ENCODE measurements at regions not wholly inside any gene's neighbourhood (a gene's known extent, or its start where the extent isn't known, plus 50 kb on each side); places are given as distances from the start of the nearest gene placed in this dataset.
"Not testable (repeated sequence)": the region's sequence is repeated elsewhere in the genome, so short reads cannot be mapped to it uniquely, and the experiment has no call there.

DNA sequence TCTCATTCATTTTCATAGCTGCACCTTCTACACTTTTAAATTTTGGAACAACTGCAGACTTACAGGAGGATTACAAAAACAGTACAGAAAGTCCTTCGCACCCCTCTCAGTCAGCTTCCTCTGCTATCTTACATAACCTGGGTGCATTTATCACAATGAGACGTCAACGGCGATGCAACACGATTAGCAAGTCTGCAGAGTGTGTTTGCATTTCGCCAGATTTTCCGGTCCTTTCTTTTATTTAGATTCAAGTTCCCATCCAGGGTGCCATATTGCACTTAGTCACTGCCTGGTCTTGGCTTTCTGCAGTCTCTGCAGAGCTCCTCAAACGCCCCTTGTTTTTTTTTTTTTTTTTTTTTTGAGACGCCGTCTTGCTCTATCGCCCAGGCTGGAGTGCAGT is 85.9 kb downstream of the ASMT start:
- DNase-seq = no peak

DNA sequence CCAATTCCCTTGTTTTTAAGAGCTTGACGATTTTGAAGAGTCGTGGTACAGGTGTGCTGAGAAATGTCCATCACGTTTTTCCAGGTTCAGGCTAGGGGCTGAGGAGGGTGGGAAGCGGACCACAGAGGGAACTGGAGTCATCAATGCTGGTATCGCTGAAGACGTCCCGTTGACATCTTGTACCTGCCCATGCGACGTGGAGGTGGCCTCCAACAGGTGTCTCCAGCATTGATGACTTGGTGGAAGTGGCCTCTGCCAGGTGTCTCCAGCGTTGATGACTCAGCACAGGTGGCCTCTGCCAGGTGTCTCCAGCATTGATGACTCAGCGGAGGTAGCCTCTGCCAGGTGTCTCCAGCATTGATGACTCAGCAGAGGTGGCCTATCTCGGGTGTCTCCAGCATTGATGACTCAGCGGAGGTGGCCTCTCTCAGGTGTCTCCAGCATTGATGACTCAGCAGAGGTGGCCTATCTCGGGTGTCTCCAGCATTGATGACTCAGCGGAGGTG is 86.6 kb downstream of the ASMT start:
- DNase-seq = not testable (repeated sequence)

- not testable (repeated sequence) for DNase-seq
Measured at GRCh38 chrX:1702142-1702541, 87.3 kb downstream of the ASMT start.

- DNase-seq = not testable (repeated sequence)
Measured at GRCh38 chrX:1702557-1702956, 87.7 kb downstream of the ASMT start.

- DNase-seq = not testable (repeated sequence)
Measured at GRCh38 chrX:1709277-1709676, 94.4 kb downstream of the ASMT start.

- no peak for DNase-seq
Measured at GRCh38 chrX:1713296-1713695, 98.4 kb downstream of the ASMT start.

GRCh38 chrX:1717373-1717772 is 102.5 kb downstream of the ASMT start:
- DNase-seq = no peak

DNA sequence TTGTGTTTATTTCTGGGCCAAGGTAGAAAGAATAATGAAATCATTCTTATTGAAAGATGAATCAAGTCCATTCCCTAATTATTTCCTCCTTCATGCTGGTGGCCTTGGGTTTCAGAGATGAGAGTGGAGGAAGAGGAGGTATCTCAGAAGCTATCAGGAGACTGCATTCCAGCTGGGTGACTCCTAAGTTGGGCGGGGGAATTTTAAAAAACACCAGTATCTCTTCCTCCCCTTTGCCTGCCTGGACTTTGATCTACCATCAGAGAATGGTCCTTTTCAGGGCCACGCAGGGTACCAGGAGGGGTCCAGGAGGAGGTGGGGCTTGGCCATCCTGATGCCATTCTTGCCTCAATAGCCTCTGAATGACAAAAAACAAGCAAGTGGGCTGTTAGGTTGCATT is 104.4 kb downstream of the ASMT start:
- no peak for DNase-seq

DNA sequence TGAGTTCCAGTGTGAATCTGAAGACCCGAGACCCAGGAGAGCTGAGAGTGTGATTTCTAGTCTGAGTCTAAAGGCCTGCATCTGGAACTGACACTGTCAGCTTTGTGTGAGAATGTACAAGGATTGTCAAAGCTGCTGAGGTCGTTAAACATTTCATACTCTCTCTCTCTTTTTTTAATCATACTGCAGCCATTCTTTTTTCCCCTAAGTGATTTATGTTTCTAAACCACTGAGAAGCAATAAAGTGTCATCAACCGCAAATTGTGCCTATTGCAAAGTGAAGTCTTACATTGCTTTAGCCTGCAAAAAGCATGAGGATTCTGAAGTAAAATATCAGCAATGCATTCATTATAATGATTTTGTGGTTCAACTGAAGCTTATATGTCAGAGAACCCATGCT is 106.0 kb downstream of the ASMT start:
- no peak for DNase-seq

GRCh38 chrX:1725472-1725871 is 110.6 kb downstream of the ASMT start:
- DNase-seq = no peak

GRCh38 chrX:1727531-1728027 is 112.7 kb downstream of the ASMT start:
- DNase-seq = peak; percentile 29

GRCh38 chrX:1734806-1735205 is 119.9 kb downstream of the ASMT start:
- DNase-seq = no peak

DNA sequence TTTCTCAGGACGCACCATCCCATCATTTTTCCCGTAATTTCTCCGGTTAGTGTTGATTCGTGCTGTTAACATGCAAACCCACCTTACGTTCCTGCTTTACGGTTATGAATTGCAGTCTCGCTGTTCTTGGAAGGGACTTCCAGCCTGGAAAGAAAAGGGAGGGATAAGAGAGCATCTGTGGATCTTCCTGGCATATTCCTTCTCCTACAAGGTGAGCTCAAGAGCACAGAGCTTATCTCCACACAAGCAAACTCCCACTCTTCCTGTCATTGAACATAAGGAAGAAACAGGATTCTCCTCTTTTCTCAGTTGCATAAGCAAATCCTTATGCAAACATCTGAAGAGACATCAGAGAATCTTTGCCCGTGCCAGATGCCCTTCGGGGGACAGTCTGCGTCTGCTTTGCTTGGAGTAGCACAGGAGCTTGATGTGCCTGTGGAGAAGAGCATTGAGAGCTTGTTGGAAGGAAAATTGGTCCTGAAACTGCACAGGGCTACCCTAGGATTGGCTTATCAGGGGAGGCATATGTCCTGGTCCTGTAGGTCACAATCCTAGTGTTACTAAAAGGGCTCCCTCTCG is 127.0 kb downstream of the ASMT start:
- no peak for DNase-seq

DNA sequence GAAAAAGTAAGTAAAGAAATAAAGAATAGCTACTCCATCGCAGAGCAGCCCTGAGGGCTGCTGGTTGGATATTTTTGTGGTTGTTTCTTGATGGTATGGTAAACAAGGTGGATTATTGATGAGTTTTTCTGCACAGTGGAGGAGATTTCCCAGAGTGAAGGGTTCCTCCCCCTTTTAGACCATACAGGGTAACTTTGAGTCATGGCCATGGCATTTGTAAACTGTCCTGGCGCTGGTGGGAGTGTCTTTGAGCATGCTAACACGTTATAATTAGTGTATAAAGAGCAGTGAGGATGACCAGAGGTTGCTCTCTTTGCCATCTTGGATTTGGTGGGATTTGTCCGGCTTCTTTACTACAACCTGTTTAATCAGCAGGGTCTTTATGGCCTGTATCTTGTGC is 128.2 kb downstream of the ASMT start:
- DNase-seq = no peak

DNA sequence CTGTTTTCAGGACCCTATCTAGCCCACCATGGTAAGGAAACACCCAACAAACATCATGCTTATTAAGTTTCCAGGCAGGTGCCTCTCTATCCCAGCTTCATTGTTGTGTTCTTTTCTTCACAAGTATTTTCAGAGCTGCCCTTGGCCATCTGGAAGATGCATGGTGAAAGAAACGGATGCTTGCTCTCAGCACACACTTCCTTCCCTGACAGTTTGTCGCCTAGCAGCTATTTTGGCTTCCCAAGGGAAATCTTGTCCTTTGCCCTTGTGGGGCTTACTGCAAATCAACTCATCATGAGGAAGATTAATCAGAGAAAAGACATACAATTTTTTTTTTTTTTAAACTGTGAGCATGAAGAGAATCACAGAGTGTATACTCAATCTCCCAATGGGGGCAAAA is 128.8 kb downstream of the ASMT start:
- no peak for DNase-seq

DNA sequence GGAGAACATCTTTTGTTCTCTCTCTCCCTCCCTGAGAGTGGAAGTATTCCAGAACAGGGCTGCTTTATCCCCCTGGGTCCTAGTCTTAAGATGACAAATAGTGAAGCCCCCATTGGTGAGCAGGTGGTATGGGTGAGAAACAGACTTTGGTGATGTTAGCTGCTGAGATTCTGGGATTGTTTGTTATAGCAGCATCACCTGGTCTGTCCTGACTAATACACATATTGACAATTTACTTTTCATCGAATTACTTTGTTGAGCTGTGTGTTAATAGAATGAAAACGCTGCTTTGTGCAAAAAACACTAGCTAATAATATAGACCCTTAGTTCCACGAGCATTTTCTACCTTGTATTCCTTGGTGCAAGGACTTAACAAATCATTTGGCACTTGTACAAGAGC is 133.5 kb downstream of the ASMT start:
- DNase-seq = no peak

DNA sequence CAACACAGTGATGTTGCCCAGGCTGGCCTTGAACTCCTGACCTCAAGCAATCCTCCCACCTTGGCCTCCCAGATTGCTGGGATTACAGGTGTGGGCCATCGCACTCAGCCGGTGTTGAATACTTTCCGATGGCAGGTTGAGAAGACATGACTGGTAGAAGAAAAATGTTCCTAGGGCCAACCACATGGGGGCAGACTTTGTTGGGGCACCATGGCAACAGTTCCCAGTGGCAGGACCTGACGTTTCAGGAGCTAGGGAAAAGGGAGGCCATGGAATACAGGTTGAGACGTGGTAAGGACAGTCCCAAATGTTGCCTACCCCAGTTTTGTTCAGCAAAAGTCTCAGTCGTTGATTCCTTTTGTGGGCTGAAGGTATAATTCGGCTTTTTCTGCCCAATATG is 134.6 kb downstream of the ASMT start:
- DNase-seq = no peak

GRCh38 chrX:1750267-1750666 is 135.4 kb downstream of the ASMT start:
- DNase-seq = no peak

DNA sequence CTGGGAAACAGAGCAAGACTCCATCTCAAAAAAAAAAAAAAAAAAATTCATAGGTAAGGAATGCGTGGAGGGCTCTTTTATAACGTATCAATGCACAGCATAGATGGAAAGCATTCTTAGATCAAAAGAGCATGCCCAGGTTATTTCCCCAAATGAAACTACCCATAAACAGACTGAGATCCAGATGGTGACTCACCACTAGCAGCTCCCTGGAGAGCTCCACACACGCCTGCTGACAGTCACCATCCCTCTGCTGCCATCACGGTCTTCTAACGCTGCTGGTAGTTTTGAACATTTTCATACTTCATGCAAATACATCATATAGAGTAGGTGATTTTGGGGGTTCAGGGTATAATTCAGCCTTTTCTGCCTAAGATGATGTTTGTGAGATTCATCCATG is 136.9 kb downstream of the ASMT start:
- peak; percentile 93 for DNase-seq

DNA sequence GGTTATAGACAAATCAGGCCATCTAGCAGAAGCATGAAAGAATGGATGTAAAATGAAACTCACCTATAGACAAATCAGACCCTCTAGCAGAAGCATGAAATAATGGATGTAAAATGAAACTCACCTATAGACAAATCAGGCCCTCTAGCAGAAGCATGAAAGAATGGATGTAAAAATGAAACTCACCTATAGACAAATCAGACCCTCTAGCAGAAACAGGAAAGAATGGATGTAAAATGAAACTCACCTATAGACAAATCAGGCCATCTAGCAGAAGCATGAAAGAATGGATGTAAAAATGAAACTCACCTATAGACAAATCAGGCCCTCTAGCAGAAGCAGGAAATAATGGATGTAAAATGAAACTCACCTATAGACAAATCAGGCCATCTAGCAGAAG is 137.9 kb downstream of the ASMT start:
- not testable (repeated sequence) for DNase-seq

DNA sequence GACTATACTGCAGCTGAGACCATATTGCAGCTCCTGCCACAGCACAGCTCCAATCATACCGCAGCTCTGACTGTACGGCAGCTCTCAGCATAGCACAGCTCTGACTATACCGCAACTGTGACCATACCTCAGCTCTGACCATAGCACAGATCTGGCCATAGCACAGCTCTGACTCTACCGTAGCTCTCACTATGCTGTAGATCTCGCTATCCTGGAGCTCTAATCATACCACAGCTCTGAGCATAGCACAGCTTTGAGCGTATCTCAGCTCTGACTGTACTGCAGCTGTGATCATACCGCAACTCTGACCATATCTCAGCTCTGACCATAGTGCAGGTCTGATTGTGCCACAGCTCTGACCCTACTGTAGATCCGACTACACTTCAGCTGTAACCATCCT is 139.2 kb downstream of the ASMT start:
- DNase-seq = no peak

- DNase-seq = no peak
Measured at GRCh38 chrX:1763294-1763693, 148.4 kb downstream of the ASMT start.

- not testable (repeated sequence) for DNase-seq
Measured at GRCh38 chrX:1764883-1765364, 150.1 kb downstream of the ASMT start.

DNA sequence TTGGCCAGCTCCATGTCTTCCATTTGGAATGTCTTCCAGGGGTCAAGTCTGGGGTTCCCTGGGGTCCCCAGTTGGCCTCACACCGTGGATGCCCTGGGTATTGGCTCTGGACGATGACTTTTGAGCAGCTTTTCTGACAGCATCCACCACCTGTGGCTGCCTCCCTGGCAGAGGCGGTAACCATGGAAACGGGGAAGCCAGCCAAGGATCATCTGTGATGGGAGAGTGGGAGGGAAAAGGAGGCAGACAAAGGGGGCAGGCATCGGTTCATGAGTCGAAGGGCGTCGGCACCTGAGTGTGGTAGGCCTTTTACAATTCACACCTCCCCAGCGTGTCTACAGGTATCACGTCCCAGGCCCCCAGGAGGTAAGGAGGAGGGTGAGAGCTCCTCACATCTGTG is 152.2 kb downstream of the ASMT start:
- peak; percentile 77 for DNase-seq

DNA sequence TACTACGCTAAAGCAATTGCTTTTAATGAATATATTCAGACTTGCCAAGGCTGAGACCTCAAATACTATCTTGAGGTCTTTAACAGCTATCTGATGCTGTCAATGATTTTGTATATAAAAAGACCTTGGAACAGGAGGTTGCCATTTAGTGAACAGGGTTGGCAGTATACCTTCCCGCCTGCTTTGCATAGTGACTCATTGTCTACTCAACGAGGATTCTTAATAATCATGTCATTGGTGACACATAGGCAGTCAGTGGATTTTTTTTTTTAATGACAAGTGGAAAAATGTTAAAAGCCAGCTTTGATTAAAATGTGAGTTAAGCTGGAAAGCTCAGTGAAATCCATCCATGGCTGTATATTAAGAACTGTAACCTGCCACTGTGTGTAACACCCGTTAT is 164.0 kb downstream of the ASMT start:
- DNase-seq = no peak

Data from NCI-H2171 treated with DMSO at 0.1 percent for 48 hours (cell line).